Activated T-cell treated with anti-CD3 and anti-CD28 coated beads for 1 hour (primary cell): ENCODE measurements at regions not wholly inside any gene's neighbourhood (a gene's known extent, or its start where the extent isn't known, plus 50 kb on each side); places are given as distances from the start of the nearest gene placed in this dataset.

Source experiments
- DNase-seq: peaks from one replicate; pipeline ENCODE4 v3.0.0-alpha.2; 2020; ENCODE audit warnings: low read depth

DNA sequence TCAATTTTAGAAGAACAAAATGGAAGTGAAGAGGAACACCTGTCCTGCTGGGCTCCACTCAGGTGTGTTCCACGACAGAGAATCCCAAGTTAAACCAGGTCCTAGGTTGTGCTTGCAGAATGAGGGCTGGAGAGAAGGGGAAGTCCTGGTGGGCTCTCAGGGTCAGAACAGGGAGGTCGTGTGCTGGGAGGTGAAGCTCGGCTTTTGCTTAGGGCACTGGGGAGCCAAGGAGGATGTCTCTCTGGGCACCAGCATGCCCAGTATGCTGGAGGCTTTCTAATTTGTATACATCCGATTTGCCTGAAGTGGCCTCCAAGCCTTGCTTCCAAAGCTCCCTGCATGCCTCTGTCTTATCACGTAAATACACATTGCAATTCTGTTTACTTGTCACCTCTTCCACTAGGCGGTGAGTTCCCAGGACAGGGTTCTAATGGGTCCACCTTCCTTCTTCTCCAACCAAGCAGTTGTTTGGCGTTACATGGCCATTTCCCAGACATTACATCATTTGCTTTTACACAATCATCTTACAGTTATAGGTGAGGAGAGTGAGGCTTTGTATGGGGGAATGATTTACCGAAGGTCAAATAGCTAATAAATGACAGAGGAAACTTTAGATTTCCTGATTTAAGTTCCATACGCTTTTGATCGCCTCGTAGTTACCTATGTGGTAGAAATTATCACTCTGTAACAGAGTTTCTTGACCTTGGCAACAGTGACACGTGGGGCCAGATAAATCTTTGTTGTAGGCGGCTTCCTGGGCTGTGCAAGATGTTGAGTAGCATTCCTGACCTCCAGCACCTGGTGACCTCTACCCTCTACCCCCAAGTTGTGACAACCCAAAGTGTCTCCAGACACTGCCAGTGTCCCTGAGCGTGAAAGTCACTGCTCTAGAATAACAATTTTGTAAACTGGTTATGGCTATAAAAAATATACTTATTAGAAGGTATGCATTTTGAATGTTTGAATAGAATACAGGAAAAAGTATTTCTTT is 901.5 kb downstream of the TBC1D22A start:
- no peak for DNase-seq

DNA sequence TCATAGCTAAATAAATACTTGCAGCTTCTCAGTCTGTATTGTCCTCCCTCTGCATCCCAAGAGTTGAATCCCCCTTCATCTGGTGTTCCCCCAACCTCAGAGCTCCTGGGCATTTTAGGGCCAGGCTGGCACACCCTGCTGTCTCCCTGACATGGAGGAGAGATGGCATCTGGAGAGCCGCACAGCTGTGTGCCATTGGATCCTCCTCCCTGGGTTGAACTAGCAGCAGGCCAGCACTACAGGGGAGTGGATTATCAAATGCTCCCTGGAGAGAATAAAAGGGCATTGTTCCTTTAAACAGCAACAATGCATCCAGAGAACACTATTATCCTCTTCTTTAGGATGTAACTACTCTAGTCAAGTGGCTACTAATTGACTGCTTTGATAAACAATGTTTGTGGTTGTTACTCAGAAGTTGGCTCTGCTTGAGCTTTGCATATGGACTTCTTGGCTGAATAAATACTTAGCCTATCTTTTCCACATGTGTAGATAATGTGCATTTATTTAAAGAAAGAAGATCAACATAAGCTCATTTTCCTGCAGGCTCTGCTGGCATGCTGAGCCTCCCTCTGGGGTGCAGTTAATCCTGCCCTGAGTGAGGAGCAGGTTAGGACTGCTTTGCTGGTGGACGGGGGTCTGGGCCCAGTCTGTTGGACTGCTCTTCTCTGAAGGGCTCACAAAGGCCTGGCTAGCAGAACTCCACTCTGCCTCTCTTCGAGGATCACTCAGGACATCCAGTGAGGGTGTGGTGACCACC is 897.2 kb downstream of the TBC1D22A start:
- DNase-seq = no peak

- DNase-seq = no peak
Observed at GRCh38 chr22:47658182-47658581, 895.7 kb downstream of the TBC1D22A start.

GRCh38 chr22:47657224-47657623 is 894.8 kb downstream of the TBC1D22A start:
- no peak for DNase-seq

DNA sequence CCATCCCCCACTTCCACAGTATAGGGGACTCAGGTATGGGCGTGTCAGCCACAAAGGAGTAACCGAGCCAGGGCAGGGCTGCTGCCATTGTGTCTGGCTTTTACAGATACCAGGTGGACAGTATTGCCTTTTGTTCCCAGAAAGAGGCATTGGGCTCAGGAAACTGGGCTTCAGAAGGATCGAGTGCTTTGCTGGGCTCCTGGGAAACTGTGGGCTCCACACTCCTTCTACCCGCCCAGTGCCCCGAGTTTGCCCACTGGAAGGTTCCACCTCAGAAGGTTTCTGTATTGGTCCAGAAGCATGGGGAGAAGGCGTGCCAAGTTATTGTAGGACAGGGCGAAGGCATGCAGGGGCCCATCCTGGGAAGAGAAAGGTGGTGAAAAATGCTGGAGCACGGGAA is 894.4 kb downstream of the TBC1D22A start:
- no peak for DNase-seq

DNA sequence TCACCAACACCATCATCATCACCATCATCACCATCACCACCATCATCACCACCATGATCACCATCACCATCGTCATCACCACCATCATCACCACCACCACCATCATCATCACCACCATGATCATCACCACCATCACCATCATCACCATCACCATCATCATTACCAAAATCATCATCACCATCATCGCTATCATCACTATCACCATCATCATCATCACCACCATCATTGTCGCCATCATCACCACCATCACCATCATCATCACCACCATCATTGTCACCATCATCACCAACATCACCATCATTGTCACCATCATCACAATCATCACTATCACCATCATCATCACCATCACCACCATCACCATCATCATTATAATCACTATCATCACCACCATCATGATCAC is 893.5 kb downstream of the TBC1D22A start:
- DNase-seq = no peak

DNA sequence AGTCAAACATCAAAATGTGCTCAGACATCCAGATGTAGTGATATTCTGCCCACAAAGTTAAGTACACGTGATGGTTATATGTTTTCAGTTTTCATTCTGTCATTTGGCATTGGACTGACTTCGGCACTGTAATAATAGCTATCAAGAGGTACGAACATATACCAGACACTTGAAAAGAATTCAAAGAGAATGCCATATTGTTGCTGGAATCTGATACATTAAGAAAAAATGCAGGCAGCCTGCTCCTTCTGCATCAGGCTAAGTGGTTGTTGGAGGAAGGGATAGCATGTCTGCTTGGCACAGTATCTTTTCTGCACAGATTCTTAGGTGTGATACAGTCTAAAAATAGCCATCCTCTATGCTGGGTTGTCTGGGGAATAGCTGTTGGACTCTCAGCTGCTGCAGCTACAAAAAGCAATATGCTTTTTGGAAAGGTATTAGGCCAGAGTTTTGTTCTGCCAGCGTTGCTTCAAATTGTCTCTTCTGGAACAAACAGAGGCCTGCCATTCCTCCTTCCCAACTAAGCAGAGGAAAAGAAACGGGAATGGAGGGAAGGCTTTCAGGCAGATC is 892.6 kb downstream of the TBC1D22A start:
- no peak for DNase-seq

DNA sequence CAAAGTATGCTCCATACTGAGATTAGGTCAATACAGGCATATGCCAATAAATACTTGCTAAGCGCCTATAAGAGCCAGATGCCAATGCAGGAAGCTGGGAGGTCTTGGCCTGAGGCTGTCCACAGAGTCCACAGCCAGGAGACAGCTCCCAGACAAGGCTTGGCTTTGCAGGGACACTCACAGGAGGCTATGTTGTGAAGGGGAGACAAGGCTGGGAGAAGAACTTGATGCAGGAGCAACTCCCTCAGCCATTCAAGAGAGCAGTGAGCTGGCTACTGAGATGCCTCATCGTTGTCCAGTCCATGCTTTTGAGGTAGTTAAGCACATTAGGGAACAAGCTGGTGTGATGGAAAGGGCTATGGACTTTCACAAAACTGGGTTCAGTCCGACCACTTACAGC is 891.5 kb downstream of the TBC1D22A start:
- no peak for DNase-seq

GRCh38 chr22:47651216-47651987 is 889.0 kb downstream of the TBC1D22A start:
- no peak for DNase-seq

DNA sequence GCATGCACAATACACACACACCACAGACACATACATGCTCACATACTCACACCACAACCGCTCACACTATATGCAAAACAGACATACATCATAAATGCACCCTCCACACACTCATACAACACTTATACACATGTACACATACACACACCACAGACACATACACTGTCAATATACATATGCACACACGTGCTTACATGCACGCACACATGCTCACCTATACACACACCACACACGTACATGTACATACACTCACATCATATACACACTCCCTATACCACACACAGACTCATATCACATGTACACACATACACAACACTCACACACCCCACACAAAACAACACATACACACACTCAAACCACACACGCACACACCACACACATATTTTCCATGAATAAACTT is 885.3 kb downstream of the TBC1D22A start:
- no peak for DNase-seq

DNA sequence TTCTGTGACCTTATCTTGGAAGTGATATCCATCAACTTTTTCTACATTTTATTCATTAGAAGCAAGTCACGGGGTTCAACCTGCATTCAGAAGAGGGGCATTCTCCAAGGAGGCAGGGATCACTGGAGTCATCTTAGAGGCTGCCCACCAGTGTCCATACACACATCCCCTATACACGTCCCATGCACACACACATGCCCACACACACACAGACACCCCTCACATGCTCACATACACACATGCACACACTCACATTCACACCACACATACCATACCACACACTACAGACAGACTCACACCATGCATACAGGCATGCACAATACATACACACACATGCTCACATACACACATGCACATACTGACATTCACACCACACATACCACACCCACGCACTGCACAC is 884.7 kb downstream of the TBC1D22A start:
- no peak for DNase-seq

GRCh38 chr22:47645923-47646322 is 883.5 kb downstream of the TBC1D22A start:
- no peak for DNase-seq

GRCh38 chr22:47645450-47645914 is 883.0 kb downstream of the TBC1D22A start:
- no peak for DNase-seq

DNA sequence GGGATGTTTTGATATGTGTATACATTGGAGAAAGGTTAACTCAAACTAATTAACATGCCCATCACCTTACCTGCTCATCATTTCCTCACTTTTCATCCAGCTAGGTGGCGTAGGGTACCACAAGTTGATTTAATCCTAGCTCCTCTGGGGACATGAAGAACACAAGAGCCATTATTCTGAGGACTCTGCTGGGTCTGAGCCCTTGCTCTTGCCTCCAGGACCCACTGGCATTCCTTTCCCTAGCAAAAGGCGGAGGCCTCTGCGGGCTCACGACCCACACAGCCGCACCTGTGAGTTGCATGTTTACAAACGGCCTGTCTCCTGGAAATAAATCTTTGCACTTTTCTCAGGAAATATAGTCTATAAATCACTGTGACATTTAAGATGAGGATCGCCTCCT is 871.9 kb downstream of the TBC1D22A start:
- no peak for DNase-seq

- no peak for DNase-seq
Observed at GRCh38 chr22:47633111-47633510, 870.7 kb downstream of the TBC1D22A start.

- no peak for DNase-seq
Observed at GRCh38 chr22:47632701-47633100, 870.3 kb downstream of the TBC1D22A start.

GRCh38 chr22:47631571-47632102 is 869.2 kb downstream of the TBC1D22A start:
- DNase-seq = no peak

DNA sequence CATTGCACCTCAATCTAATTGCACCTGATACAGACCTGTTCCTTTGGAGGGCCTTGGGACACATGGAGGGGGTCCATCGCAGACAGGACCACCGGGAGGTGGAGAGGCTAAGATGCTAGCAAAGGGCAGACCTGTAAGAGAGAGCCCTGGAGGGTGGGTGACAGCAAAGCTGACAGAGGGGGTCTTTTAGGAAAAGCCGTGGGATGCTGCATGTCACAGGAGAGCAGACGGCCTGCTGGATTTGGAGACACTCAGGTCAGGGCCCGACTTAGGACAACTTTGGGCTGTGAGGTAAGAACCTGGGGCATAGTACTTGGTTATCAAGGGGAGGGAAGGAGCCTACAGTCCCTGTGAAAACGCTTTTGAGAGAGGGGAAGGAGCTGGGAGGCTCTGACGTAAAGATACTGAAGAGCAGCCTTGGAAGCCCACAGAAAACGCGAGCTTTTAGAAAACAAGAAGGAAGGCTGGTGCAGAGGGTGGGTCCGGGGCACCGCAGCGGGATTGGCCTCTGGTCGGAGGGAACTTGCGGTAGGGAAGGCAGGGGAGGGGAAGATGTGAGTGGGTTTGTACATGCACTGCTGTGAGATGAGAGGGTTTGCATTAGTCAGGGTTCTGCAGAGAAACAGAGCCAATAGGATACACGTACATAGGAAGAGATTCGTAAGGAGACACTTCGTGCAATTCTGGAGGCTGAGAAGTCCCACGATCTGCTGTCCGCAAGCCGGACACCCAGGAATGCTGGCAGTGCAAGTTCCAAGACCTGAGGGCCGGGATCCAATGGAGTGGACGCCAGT is 868.5 kb downstream of the TBC1D22A start:
- no peak for DNase-seq

DNA sequence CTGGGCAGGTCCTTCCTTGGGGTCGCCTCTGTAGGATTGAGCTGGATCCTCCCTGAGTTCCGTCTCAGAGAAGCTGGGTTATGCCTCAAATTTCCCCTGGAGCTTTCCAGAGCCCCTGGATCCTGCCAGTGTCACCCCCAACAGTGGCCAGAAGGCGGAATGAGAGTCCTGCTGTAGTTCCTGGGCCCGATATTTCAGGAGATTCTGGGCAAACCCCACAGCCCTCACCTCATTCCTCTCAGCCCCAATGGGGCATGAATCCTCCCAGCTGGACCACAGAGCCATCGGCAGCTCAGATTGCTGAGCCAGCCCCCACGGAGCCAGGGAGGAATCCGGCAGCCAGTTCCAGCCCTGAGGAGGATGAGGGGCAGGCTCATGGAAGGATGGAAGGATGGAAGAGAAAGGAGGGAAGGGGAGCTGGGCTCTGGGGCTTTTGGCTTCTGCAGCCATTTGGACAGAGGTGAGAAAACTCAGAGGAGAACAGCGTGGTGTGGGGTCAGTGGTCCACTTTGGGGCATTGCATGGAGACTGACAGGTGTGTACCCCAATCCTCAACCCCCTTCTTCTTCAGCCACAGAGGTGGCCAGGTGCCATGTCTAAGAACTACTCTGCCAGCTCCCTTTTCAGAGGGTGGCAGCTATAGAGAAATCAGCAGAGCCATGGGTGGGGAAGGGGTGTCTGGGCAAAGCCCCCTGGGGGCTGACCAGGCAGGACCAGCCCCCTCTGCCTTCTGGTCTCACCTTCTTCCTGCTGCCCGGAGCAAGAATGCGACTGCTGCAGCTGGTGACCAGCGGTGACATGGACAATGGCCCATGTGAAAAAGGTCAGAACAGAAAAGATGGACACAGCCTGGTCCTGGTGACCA is 867.6 kb downstream of the TBC1D22A start:
- DNase-seq = no peak

DNA sequence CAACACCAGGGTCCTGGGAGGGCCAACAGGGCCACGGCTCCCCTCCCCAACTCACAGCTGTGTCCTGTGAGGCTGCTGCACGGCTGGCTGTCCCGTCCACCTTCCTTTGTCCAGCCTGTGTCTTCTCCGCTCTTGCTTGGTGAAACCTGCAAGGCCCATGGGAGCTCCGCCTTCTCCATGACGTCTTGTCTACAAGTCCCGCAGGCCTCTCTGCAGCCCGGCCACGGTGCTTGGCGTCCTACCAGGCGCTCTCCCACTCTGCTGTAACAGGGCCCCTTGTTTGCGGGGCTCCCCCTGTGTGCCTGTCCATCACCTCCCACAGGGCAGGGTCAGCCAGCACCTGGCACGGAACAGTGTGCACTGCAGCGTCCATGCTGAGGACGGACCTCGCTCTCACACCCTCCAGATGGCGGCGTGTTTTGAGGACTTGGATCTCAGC is 866.8 kb downstream of the TBC1D22A start:
- no peak for DNase-seq
